NCI-H2196 treated with DMSO at 0.1 percent for 48 hours (cell line): ENCODE measurements at regions not wholly inside any gene's neighbourhood (a gene's known extent, or its start where the extent isn't known, plus 50 kb on each side); places are given as distances from the start of the nearest gene placed in this dataset.

Experiments
- DNase-seq: peaks from one replicate; lab custom pipeline; 2025; ENCODE audit not compliant: unreplicated experiment; lab: John Stamatoyannopoulos, UW

GRCh38 chr17:34713687-34714086 is 134.3 kb downstream of the TMEM132E start:
- no peak for DNase-seq

DNA sequence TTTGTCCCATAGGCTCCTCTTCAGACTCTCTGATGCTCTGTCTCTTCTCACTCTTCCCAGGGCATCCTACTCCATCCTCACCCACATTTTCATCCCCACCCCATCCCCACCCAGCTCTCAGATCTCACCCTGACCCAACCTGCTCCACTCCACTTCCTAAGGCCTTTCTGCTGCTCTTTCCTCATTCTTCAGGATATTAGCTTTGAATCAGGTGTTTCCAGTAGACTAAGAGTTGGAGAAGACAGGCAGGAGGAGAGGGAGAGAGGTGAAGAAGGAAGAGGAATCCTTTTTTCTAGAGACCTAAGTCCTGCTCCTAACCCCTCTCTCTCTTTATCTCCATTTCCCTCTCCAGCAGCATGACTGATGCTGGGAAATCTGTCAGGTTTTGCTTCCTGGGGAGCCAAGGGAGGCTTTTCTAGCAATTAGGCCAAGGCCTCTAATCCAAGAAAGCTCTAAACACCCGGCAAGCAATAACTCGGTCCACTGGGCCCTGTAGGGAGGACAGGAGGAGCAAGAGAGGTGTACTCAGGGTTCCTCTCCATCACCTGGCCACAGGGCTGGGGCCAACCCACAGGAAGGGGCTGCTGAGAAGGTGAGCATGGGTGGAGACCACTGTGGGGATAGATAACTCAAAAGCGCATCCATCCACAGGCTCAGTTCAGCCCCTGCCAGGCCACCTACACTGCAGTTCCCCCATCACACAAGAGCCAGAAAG is 133.3 kb downstream of the TMEM132E start:
- DNase-seq, result no peak

- DNase-seq, result no peak
Observed at GRCh38 chr17:34711646-34712045, 132.3 kb downstream of the TMEM132E start.

GRCh38 chr17:34710226-34710625 is 130.8 kb downstream of the TMEM132E start:
- no peak for DNase-seq

DNA sequence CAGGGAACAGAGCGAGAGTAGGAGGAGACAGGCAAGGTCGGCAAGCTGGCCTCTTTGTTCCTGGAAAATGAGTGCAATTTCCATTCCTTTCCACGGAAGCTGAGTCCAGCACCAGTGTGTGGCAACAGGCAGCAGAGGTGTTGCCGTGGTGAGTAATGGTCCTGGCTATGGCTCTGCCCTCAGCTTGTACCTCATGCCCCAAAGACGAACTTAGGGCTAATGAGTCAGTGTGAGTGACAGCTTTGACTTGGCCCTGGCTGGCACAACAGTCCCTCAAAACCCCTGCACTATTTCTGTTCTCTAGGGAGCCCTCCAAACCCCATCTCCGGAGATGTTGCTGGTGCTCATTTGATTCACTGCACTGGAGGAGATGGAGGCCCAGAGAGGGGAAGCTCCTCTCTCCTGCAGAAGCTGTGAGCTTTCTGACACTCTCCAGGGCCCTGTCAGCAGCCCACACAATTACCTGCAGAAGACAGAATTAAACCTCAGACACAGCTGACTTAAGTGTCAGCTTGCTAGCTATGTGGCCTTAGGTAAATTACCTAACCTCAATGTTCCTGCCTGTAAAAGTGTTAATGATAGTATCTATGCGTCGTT is 129.9 kb downstream of the TMEM132E start:
- DNase-seq, result no peak

GRCh38 chr17:34706029-34706428 is 126.6 kb downstream of the TMEM132E start:
- DNase-seq, result no peak

- DNase-seq, result no peak
Observed at GRCh38 chr17:34703533-34703932, 124.2 kb downstream of the TMEM132E start.

- no peak for DNase-seq
Observed at GRCh38 chr17:34699181-34699580, 119.8 kb downstream of the TMEM132E start.

DNA sequence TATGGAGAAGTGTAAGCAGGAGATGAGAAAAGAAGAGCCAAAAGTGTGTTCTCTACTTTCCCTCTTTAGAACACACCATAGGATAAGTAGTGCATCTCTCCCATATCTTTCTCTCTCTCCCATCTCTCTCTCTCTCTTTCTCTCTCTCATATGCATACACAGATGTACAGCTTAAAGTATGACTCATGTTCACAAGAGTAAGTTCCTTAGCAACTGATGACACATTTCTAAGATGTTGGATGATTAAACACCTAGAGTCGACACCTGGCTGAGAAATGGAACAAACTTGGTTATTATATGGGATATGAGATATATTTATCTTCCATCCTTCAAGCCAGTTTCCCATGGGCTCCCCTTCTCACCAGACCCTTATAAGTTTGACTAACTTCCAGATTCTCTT is 113.5 kb downstream of the TMEM132E start:
- DNase-seq, result no peak
